GM18499 (cell line): ENCODE measurements at regions not wholly inside any gene's neighbourhood (a gene's known extent, or its start where the extent isn't known, plus 50 kb on each side); places are given as distances from the start of the nearest gene placed in this dataset.

Experiments
- ATAC-seq: cut with Tn5 transposase; IDR thresholded peaks from one replicate; pipeline ENCODE4 v1.9.1; 2021; ENCODE audit warnings: moderate number of reproducible peaks; ENCODE audit not compliant: insufficient read depth, unreplicated experiment

- ATAC-seq: no peak
Measured at GRCh38 chr5:67510204-67510603, 313.6 kb upstream of the CD180 start.

DNA sequence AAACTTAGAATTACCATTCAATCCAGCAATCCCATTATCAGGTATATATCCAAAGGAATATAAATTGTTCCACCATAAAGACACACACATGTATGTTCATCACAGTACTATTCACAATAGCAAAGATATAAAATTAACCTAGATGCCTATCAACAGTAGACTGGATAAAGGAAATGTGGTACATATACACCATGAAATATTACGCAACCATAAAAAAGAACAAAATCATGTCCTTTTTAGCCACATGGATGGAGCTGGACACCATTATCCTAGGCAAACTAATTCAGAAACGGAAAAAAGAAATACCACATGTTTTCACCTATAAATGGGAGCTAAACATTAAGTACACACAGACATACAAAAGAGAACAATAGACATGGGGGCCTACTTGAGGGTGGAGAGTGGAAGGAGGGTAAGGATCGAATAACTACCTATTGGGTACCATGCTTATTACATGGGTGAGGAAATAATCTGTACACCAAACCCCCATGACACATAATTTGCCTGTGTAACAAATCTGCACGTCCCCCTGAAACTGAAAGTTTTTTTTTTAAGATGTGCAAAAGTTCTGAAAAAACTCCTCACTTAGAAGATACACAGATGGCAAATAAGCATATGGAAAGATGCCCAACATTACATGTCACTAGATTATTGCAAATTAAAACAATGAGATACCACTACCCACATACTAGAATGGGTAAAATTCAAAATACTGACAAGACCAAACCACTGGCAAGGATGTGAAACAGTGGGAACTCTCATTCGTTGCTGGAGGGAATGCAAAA, 313.0 kb upstream of the CD180 start:
- no peak for ATAC-seq

DNA sequence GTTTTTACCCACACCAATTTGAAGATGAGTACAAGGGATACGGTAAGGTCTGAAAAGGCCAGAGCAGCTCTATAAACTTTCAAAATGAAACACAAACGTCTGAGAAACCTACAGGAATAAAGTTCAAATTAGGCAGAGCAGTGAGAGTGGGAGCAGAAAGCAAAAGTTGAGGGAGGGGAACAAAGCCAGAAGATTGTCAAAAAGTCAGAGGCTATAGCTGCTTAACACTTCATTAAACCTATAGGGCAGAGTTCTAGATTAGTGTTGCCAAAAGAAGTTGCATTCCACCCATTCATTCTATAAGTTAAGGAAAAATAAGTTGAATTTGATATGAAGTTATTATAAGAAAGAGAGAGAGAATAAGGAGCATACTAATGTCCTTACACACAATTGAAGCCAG, 309.6 kb upstream of the CD180 start:
- ATAC-seq: no peak

DNA sequence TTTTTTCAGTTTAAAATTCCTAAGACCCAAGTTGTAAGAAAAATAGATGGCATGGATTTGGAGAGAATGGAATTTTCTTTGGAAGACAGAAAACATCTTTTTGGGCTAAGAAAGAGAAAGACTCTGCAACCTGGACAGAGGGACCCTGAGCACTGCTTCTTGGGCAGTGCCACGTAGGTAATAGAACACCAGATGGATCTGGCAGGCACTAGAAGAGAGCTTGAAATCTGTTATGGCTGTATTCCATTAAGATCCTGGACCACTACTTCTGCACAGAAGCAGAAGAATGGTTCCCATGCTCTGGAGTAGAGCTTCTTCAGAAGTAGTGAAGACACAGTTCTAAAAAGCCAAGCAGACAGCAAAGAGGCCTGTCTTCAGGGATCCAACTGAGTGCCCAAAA, 306.4 kb upstream of the CD180 start:
- no peak for ATAC-seq

DNA sequence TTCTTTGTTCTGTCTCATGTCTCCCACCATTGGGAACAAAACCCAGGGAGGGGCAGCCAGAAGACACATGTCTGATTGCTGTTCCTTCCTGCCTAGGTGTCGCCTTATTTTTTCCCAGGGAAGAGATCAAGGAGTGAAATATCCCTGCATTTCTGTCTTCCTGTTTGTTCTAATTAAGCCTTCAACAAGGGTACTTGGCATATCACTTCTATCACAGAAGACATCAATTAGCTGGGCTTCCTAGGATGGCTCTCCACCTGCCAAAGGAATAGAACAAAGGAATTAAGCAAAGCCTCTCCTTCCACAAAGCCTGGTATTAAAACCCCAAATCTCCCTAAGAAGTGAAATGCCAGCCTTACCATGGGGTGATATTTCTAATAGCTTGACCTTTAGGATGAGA, 299.5 kb upstream of the CD180 start:
- ATAC-seq: no peak

- ATAC-seq: no peak
Measured at GRCh38 chr5:67495072-67495471, 298.5 kb upstream of the CD180 start.

DNA sequence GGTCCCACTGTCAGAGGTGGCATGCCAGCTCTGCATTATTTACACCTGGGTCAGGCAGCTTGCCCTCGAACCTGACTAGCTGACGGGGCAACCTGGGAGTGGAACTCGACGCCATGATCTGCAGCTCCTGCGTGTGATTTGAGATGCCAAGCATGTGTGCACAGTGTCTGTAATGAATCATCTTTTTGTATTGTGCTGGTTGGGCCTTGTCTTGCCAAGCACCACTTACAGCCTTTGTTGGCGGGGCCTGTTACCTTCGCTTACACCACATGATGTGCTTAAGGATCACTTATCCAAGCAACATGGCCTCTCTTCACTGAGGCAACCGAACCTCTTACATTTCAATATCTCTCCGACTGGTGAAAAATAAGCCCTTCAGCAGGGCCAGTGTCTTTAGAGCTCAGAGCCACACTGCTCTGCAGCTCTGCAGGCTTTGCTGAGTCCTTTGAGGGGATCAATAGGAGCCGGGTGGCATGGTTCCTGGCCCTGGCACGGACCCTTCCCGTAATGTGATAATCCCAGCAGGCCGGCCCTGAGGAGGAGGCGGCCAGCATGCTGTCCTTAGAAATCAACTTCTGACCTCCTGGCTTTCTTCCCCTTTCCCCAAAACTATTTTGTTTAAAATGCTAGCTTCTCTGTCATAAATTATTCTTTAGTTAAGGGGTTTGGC, 297.7 kb upstream of the CD180 start:
- no peak for ATAC-seq

GRCh38 chr5:67493676-67494075, 297.1 kb upstream of the CD180 start:
- no peak for ATAC-seq

DNA sequence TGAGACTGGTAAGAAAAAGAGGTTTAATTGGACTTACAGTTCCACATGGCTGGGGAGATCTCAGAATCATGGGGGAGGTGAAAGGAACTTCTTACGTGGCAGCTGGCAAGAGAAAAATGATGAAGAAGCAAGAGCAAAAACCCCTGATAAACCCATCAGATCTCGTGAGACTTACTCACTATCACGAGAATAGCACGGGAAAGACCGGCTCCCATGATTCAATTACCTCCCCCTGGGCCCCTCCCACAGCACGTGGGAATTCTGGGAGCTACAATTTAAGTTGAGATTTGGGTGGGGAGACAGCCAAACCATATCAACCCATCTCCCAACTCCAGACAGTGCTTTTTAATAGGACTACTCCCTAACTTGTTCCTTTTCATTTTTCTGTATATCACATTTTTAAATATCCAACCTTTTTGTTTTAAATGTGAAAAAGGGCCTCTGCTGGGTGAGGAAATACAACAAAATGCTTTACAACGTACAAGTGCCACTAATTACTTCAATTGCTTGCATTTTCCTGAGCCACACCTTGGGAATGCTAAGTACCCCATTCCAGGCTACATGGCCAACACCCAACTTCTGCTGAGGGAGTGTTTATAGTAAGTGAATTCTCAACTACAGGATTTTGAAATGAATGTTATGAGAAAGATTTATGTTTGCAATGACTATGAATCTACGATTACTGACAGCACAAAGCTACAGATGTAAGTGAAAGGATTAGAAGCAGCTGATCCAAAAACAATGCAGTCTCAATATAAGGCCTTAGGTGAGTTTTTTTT, 294.1 kb upstream of the CD180 start:
- no peak for ATAC-seq

GRCh38 chr5:67488885-67489284, 292.3 kb upstream of the CD180 start:
- ATAC-seq: no peak

GRCh38 chr5:67487862-67488261, 291.3 kb upstream of the CD180 start:
- ATAC-seq: no peak

DNA sequence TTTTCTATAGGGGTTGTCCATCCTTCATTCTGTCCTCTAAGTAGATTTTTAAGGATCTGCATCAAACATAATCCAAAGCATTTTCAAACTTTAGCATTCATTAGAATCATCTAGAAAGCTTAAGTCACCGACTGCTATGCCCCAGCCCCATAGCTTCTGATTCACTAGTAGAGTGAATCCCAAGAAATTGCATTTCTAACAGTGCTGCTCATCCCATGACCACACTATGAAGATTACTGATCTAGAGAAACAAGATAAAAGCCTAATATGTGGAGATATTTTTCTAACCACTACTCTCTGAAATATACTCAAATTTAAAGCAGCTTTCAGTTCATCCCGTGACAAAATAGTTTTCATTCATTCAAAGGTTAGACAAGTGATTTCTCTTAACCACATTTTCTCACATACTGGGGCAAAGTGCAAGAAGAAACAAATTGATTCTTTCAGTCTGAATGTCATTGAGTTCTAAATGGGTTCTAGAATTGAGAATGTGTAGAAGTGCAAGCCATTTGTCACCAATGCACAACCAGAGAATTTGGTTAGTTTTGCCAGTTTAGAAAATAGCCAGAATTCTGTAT, 286.9 kb upstream of the CD180 start:
- ATAC-seq: no peak

- no peak for ATAC-seq
Measured at GRCh38 chr5:67481362-67481761, 284.8 kb upstream of the CD180 start.

- no peak for ATAC-seq
Measured at GRCh38 chr5:67478337-67478736, 281.7 kb upstream of the CD180 start.

DNA sequence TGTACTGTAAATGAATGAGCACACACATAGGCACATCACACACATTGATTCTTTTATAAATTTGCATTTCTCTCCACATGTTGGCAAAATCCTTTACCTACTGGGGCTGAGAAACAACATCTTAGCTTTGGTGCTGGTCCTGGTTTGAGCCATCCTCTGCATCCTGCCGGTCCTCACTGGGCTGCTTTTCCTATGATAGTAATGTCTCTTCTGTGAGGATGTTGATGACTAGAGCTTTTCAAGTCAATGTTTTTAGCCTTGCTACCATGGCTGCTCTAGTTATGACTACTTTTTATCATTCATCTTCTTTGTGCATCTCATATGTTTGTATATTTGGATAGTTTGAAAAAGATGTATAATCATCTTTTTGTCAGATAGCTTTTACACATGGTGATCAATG, 280.4 kb upstream of the CD180 start:
- ATAC-seq: no peak

- ATAC-seq: no peak
Measured at GRCh38 chr5:67476531-67476930, 279.9 kb upstream of the CD180 start.

- ATAC-seq: no peak
Measured at GRCh38 chr5:67475489-67475888, 278.9 kb upstream of the CD180 start.

- ATAC-seq: no peak
Measured at GRCh38 chr5:67474597-67475238, 278.1 kb upstream of the CD180 start.

DNA sequence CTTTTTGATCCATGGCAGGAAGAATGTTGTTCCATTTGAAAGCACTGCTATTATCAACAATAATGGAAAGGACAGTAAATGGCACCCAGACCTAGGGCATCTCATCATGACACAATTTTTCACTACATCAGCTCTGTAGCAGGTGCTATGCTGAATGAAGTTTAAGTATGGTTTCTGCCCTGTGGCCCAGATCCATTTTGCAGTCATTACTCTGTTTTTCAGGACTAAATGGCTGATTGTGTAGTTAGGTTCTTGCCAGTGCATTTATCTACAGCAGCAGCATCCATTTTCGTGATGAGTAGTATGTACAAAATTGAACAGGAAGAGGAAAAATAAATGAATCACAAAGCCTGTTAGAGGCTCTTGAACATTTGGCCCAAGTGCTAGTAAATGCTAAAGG, 270.5 kb upstream of the CD180 start:
- ATAC-seq: no peak

DNA sequence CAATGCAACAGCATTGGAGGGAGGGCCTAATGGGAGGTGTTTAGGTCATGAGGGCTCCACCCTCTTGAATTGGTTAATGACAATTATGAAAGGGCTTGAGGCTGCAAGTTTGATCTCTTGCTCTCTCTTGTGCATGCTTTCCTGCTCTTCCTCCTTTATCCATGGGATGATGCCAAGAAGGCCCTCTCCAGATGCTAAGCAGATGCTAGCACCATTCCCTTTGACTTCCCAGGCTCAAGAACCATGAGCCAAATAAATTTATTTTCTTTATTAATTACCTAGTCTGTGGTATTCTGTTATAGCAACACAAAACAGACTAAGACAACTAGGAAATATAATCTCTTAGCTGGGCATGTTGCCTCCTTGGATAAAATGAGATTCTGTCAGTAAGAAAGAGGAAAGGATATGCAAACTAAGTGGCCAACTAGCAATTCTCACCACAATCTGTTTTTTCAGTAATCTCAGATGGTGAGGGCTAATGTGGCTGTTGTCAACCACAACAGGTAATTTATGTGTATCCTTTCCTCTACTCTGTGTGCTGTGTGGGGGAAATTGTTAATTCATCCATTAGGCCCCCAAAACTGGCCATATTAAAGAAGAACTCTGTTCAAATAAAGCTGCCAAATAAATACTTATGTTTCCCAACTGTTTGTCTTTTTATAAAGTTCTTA, 269.1 kb upstream of the CD180 start:
- ATAC-seq: no peak
